ENCODE measurements at regions not wholly inside any gene's neighbourhood (a gene's known extent, or its start where the extent isn't known, plus 50 kb on each side); places are given as distances from the start of the nearest gene placed in this dataset.
A peak's percentile ranks its signal among the peaks of the same experiment; 100 is the strongest.
"Not testable (repeated sequence)": the region's sequence is repeated elsewhere in the genome, so short reads cannot be mapped to it uniquely, and the experiment has no call there.

- H3K4me3 Mint-ChIP-seq, H3K27me3 Mint-ChIP-seq: not testable (repeated sequence)
Measured at GRCh38 chr21:6074935-6075334, 4446.4 kb upstream of the TPTE start.

GRCh38 chr21:6075627-6076208 lies 4445.7 kb upstream of the TPTE start:
- H3K4me3 Mint-ChIP-seq; CTCF ChIA-PET; DNase-seq; H3K4me1 Mint-ChIP-seq; H3K27me3 Mint-ChIP-seq; H3K36me3 Mint-ChIP-seq (ENCODE audit: low read depth); POLR2A ChIA-PET; H3K27ac Mint-ChIP-seq; H3K9me3 Mint-ChIP-seq: not testable (repeated sequence)

More at GRCh38 chr21:6074935-6075334, 4446.4 kb upstream of the TPTE start:
- H3K27ac Mint-ChIP-seq; H3K9me3 Mint-ChIP-seq; CTCF ChIA-PET; H3K36me3 Mint-ChIP-seq (ENCODE audit: low read depth); DNase-seq; POLR2A ChIA-PET; H3K4me1 Mint-ChIP-seq: not testable (repeated sequence)

DNA sequence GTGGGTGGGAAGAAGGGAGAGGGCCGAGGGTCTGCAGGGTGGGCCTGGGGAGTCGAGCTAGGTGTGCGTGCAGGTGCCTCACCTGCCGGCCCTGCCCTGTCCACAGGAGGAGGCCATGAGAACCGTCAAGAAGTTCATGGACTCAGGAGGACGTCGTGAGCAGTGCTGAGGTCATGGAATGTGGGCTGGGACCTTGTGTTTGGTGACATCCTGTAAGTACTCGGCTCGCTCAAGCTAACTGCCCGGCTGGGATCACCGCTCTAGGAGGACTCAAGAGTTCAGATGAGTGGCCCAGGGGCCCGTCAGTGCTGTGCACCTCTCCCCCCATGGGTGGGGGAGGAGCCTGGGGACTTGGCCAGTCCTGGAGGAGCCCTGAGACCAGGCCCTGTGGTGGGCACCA lies 4444.0 kb upstream of the TPTE start:
- POLR2A ChIA-PET; H3K27me3 Mint-ChIP-seq; CTCF ChIA-PET; H3K27ac Mint-ChIP-seq; H3K9me3 Mint-ChIP-seq; H3K36me3 Mint-ChIP-seq (ENCODE audit: low read depth); H3K4me1 Mint-ChIP-seq; DNase-seq; H3K4me3 Mint-ChIP-seq: not testable (repeated sequence)

DNA sequence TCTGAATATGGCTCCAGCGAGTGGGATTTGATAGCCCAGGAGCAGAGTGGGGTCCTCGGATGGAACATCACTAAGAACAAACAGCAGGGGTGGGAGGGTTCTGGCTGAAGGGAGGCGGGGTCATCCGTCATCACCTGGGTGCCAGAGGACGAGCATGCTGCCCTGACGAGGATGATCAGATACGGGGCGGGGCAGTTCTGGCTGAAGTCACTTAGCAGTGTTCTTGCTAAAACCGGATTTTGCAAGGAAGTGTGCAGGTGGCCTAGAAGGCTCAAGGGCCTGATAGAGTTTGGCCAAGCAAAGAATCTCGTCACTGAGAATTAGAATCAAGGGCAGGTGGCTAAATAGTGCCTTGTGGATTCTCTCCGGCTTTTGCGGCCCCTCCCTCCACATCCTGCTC lies 4442.5 kb upstream of the TPTE start:
- POLR2A ChIA-PET; H3K9me3 Mint-ChIP-seq; H3K27me3 Mint-ChIP-seq; H3K4me1 Mint-ChIP-seq; CTCF ChIA-PET; H3K27ac Mint-ChIP-seq; DNase-seq; H3K36me3 Mint-ChIP-seq (ENCODE audit: low read depth); H3K4me3 Mint-ChIP-seq: not testable (repeated sequence)

DNA sequence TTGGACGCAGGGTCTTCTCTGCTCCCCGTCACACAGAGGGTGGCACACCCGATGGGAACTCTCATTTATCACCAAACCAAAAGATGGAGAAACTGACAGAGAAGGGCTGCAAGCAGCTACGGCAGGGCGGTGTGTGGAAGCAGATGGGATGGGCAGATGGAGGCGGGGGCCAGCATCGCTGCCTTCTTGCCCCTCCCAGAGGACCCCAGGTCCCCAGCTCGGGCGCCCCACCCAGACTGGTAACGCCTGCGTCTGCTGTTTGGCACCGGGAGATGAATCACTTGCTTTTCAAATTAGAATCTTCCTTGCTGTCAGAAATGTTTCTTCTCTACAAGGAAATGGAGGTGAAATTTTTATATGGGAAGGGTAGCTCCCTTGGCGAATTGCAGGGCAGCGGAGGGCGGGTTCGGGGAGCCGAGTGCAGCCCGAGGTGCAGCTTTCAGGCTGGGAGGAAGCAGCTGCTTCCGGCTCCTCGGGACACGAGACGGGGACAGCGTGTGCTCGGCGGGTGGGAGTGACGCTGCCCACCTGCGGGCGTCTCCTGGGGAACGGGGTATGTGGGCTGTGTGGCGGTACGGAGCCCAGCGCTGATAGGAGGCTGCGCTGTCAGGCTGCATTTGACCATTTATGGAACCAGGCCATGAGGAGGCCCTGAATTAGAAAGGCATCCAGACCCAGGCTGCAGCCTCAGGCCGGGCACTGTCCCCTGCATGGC lies 4440.3 kb upstream of the TPTE start:
- H3K27ac Mint-ChIP-seq; CTCF ChIA-PET; H3K36me3 Mint-ChIP-seq (ENCODE audit: low read depth); DNase-seq; H3K9me3 Mint-ChIP-seq; H3K4me3 Mint-ChIP-seq; H3K27me3 Mint-ChIP-seq; POLR2A ChIA-PET; H3K4me1 Mint-ChIP-seq: not testable (repeated sequence)

GRCh38 chr21:6082166-6082565 lies 4439.2 kb upstream of the TPTE start:
- CTCF ChIA-PET; H3K36me3 Mint-ChIP-seq (ENCODE audit: low read depth); H3K9me3 Mint-ChIP-seq; DNase-seq; H3K27me3 Mint-ChIP-seq; H3K4me1 Mint-ChIP-seq; POLR2A ChIA-PET; H3K4me3 Mint-ChIP-seq; H3K27ac Mint-ChIP-seq: not testable (repeated sequence)

- H3K36me3 Mint-ChIP-seq (ENCODE audit: low read depth); H3K27ac Mint-ChIP-seq; H3K9me3 Mint-ChIP-seq; CTCF ChIA-PET; DNase-seq; H3K4me1 Mint-ChIP-seq; POLR2A ChIA-PET; H3K4me3 Mint-ChIP-seq; H3K27me3 Mint-ChIP-seq: not testable (repeated sequence)
Measured at GRCh38 chr21:6083574-6084120, 4437.7 kb upstream of the TPTE start.

DNA sequence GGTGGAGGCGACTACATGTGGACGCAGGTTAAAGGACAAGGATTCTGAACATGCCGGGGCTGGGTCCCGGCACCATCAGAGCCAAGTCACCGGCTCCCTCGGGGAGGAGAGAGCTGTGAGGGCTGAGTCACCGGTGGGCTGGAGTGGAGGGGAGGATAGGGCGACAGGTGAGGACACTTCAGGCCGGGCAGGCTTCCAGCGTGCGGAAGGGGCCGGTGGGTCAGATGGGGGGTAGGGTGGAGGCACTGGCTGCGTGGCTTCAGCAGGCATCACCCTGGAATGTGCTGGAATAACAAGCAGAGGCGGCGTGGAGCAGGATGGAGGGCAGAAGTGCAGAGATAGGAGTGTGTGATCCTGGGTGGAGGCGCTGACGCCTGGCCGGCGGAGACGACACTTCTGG lies 4435.3 kb upstream of the TPTE start:
- POLR2A ChIA-PET; H3K27ac Mint-ChIP-seq; H3K4me3 Mint-ChIP-seq; DNase-seq; H3K4me1 Mint-ChIP-seq; CTCF ChIA-PET; H3K36me3 Mint-ChIP-seq (ENCODE audit: low read depth); H3K9me3 Mint-ChIP-seq; H3K27me3 Mint-ChIP-seq: not testable (repeated sequence)

- H3K36me3 Mint-ChIP-seq (ENCODE audit: low read depth); H3K27me3 Mint-ChIP-seq; H3K9me3 Mint-ChIP-seq; H3K4me3 Mint-ChIP-seq; POLR2A ChIA-PET; H3K27ac Mint-ChIP-seq; CTCF ChIA-PET; DNase-seq; H3K4me1 Mint-ChIP-seq: not testable (repeated sequence)
Measured at GRCh38 chr21:6087579-6088178, 4433.7 kb upstream of the TPTE start.

DNA sequence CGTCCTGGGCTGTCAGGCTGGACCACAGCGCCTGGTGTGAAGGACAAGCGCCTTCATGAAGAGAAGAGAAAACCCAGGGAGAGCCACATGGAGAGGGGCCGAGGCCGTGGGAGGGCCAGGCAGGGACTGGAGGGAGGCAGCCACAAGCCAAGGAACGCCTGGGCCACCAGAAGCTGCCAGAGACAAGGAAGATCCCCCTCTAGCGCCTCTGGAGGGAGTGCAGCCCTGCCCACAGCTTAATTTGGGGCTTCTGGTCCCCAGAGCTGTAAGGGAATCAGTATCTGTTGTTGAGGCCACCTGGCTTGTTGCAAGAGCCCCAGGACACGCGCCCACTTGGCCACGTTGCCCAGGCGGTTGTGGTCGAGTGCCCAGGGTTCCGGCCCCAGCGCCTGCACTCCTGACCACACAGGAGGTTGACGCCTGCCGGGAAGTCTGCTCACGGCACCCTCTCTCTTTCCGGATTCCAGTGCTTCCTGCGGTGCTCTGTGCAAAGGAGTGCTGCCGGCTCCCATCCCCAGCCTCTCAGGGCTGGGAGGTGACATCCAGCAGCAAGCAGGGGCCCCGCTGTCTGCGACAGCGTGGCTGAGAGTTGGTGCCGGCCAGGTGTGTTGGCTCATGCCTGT lies 4431.0 kb upstream of the TPTE start:
- H3K4me1 Mint-ChIP-seq; H3K36me3 Mint-ChIP-seq (ENCODE audit: low read depth); H3K27me3 Mint-ChIP-seq; H3K27ac Mint-ChIP-seq; CTCF ChIA-PET; H3K4me3 Mint-ChIP-seq; H3K9me3 Mint-ChIP-seq; DNase-seq; POLR2A ChIA-PET: not testable (repeated sequence)

- CTCF ChIA-PET, POLR2A ChIA-PET, H3K9me3 Mint-ChIP-seq: not testable (repeated sequence)
Measured at GRCh38 chr21:6091335-6092027, 4429.9 kb upstream of the TPTE start.

GRCh38 chr21:6092401-6092800 lies 4429.0 kb upstream of the TPTE start:
- H3K4me1 Mint-ChIP-seq; POLR2A ChIA-PET; H3K27me3 Mint-ChIP-seq; CTCF ChIA-PET; H3K27ac Mint-ChIP-seq; H3K4me3 Mint-ChIP-seq; H3K36me3 Mint-ChIP-seq (ENCODE audit: low read depth); H3K9me3 Mint-ChIP-seq; DNase-seq: not testable (repeated sequence)

More at GRCh38 chr21:6091335-6092027, 4429.9 kb upstream of the TPTE start:
- H3K4me1 Mint-ChIP-seq; DNase-seq; H3K36me3 Mint-ChIP-seq (ENCODE audit: low read depth); H3K27me3 Mint-ChIP-seq; H3K4me3 Mint-ChIP-seq; H3K27ac Mint-ChIP-seq: not testable (repeated sequence)

GRCh38 chr21:6093419-6093818 lies 4428.0 kb upstream of the TPTE start:
- H3K27ac Mint-ChIP-seq; H3K4me1 Mint-ChIP-seq; POLR2A ChIA-PET; H3K36me3 Mint-ChIP-seq (ENCODE audit: low read depth); CTCF ChIA-PET; H3K4me3 Mint-ChIP-seq; H3K27me3 Mint-ChIP-seq; H3K9me3 Mint-ChIP-seq: not testable (repeated sequence)
- DNase-seq = peak; percentile 29
